NK-92 treated with Interleukin-12 subunit alpha and Interleukin-12 subunit beta, amount 100 ng/mL, for 24 hours (cell line): ENCODE measurements at regions not wholly inside any gene's neighbourhood (a gene's known extent, or its start where the extent isn't known, plus 50 kb on each side); places are given as distances from the start of the nearest gene placed in this dataset.
"Not testable (repeated sequence)": the region's sequence is repeated elsewhere in the genome, so short reads cannot be mapped to it uniquely, and the experiment has no call there.

Source experiments
- DNase-seq: peaks from one replicate; lab custom pipeline; 2025; lab: John Stamatoyannopoulos, UW

DNA sequence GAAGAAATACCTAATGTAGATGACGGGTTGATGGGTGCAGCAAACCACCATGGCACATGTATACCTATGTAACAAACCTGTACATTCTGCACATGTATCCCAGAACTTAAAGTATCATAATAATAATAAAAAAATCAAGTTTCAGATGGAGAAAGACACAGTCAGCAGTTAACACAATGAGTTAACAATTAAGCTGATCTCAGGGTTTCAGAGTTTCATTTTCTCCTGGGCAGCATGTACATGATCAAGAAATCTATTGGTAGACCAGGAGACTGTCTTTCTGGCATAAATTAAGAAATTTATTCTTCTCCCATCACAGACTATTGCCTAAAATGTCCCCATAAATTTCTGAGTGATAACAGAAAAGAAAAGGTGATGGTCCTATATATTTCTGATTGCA, 155.3 kb downstream of the RAD51AP2 start:
- DNase-seq, result no peak

DNA sequence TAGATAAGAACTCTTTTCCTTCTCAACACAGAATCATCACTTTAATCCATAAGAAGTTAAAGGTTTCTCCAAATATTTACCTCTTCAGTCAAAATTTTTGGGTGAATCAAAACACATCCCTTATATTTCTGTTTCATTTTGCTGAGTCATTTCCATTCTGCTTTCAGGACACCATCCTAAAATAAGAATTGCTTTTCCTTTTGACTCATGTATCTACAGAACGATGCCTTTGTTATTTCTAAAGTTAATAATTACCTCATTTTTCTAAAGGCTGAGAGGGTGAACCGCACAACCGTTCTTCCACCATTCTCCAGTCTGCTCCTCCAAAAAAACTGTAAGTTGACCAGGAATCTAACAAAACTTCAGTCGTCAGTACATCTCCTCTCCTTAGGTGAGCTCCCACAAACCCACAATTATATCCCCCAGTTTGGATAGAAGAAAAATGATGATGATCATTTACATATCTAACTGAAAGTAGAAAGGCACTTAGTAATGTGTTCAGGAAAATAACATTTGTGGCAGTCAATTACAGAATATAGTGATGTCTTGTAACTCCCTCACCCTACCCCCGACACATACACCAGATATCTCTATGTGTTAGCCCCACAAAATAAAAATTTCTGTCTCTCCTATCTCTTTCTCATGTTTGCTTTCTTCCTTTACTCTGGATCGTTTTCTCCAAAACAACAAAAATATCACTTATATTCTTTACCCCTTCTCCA, 162.5 kb downstream of the RAD51AP2 start:
- DNase-seq, result no peak

DNA sequence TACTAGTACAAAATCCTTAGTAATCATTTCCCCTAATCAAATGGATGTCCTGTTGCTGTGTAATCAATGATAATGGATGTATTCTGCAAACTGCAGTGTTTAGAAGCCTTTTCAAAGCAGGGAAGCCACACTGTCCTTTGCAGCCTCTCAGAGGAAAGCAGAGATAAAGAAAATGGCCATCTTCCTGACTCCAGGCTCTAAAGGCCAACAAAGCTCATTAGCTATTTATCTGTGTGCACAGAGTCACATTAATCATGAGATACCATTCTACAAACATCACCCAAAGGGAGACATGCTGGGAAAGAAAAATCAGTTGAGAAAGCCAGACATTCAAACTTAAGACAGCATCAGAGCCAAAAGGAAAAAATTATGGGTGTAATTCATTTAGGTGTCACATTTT, 165.0 kb downstream of the RAD51AP2 start:
- DNase-seq, result no peak

DNA sequence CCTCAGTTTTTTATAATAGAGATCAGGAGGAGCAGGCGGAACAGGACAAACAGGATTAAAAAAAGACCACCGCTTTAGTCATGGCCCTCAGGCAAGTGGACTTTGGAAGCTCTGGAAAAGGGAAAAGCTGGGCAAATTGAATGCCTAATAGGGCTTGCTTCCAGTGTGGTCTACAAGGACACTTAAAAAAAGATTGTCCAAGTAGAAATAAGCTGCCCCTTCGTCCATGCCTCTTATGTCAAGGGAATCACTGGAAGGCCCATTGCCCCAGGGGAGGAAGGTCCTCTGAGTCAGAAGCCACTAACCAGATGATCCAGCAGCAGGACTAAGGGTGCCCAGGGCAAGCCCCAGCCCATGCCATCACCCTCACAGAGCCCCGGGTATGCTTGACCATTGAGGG, 175.5 kb downstream of the RAD51AP2 start:
- DNase-seq, result not testable (repeated sequence)

DNA sequence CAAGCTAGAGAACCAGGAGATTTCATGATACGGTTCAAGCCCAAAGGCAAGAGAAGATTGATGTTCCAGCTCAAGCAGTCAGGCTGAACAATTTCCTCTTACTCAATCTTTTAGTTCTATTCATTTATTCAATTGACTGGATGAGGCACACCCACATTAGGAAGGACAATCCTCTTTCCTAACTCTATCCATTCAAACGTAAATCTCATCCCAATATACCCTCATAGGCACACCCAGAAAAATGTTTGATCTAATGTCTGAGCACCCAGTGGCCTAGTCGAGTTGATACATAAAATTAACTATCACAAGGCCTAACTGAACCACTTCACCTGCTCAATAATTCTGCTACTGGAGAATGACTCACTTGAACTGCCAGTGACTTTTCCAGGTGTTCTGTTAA, 180.7 kb downstream of the RAD51AP2 start:
- no peak for DNase-seq

DNA sequence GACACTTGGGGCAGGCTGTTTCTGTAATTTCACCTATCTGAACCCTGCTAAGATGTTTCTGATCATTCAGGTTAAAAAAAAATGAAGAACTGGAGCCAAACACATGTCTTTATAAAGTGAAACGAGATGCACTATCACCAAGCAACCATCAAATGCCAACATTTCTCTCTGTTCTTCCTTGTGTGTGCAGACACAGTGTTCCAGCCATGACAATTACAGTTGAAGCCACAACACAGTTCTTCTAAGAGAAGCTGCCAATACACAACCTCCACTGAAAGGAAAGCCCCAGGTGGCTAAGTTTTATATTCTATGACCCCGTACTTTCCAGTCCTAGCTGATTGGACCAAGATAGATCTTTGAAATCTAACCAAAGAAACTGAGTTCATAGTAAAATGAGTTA, 181.8 kb downstream of the RAD51AP2 start:
- DNase-seq, result no peak

DNA sequence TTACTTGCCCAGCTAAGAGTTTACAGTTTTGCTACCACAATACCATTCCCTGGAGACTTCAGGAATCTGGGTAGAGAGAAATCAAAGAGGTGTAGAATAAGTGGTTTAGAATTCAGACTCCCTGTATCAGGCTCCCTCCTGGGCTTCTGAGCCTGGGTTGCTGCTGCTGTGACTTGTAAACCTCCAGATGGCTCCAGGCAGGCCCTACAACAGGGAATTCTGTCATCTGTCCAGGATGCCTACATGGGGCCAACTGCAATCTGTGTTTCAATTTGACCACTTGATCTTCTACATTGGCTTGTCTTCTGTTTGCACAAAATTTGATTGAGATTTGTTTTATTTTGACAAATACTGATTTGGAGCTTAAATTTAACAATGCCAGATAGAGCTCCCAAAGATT, 183.9 kb downstream of the RAD51AP2 start:
- DNase-seq, result no peak

DNA sequence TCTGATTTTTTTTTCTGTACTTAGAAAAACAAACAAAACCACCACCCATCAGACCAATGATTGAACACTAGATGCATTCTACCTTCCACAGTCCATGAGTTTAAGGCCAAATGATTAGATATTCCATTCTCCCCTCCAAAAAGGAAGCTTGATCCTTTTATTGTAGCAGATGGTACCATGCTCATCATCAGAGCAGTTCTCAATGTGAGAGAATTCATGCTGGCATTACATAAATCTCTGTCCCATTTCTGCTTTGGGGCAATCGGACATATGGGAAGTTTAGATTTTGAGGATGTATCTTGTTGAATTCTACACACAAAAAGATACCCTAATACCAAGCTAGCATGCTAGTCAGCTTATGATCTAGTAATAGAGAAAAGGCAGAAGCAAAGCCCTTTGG, 186.6 kb downstream of the RAD51AP2 start:
- DNase-seq, result no peak

DNA sequence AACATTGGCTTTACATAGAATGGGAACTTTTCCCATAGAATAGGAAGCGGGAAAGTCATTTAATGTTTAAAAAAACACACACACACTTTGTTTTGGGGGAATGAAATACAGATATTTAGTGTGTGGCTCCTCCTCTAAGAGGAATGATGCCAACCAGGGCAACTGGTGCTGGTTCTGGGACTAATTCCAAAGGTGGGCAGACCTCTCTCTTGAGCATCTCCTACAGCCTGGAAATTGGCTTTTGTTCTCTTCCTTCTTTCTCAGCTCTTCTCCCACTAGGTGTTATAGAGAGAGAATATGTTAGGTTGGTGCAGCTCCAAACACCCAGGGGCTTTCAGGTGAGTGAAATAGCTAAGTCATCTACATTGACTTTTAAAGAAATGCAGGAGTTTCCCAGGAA, 190.1 kb downstream of the RAD51AP2 start:
- no peak for DNase-seq

DNA sequence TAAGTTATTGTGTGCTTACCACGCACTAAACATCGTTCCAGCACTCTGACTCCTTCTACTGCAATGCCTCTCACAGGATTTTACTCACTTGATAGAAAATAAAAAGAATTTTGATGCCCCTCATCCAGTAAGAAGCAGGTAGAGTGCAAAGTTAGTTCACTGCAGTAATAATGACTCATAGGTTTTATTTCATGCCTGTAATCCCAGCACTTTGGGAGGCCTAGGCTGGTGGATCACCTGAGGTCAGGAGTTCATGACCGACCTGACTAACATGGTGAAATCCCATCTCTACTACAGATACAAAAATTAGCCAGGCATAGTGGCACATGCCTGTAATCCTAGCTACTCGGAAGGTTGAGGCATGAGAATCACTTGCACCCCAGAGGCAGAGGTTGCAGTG, 190.6 kb downstream of the RAD51AP2 start:
- no peak for DNase-seq

DNA sequence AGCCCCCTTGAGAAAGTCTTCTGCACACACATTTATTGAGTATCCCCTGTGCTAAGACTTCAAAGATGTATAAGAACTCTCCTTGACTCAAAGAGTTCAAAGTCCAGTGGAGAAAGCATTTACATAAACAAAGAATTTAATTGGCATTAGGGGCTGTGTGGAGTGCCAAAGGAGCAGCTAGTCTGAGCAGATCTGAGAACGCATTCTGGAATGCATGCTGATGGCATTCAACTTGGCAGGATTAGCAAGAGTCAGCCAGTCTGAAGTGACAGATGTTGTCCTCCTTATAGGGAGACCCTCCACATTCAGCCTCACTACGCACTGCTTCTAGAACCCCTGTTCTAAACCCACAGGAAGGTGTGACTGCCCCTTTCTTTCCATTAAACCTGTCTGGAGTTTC, 191.5 kb downstream of the RAD51AP2 start:
- no peak for DNase-seq

DNA sequence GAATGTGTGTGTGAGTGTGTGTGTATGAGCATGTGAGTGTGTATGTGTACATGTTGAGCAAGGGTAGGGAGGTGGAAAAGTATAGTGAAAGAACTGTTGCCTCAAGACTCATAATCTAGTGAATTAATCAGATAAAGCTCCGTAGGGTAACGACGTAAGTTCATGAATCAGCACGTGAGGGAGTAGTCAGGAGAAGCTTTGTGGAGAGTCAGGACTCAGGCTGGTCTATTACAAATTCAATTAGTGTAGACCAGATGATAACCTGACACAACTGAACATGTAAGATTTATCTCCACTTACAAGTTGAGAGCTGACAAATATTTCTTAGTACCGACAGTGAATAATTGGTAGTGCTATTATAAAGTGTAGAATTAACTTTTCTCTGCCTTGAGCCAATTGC, 194.5 kb downstream of the RAD51AP2 start:
- DNase-seq, result no peak

DNA sequence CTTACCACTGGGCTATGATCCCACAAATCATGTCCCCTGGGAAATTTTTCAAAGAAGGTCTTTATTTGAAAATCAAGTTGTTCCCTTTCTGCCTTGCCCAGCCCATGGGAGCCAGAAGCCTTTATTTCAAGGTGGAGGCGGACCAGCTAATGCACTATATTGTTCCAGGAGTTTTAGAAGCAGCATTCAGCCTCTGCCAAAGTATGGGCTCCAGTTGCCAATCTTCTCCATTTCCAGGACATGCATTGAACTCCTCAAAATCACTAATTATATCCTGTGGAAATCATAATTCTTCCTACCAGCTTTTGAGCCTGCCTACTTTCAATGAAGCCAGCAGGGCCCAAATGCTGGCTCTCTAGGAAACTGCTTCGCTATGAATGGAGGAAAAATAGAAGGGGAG, 195.8 kb downstream of the RAD51AP2 start:
- no peak for DNase-seq

DNA sequence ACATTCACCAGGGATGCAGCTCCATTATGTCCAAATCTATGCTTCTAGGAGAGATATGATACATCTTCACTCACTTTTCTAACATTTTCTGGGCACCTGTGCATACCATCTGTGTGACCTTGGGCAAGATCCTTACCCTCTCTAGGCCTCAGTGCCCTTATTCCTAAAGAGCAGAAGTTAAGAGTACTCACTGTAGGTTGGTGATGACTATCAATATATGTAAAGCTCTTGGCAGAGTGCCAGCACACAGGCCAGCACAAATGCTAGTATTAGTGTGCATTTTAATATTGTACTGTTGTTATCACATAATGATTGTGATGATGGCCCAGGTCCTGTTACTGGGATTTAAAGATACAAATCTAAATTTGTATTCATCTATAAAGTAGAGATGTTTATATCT, 199.2 kb downstream of the RAD51AP2 start:
- no peak for DNase-seq

DNA sequence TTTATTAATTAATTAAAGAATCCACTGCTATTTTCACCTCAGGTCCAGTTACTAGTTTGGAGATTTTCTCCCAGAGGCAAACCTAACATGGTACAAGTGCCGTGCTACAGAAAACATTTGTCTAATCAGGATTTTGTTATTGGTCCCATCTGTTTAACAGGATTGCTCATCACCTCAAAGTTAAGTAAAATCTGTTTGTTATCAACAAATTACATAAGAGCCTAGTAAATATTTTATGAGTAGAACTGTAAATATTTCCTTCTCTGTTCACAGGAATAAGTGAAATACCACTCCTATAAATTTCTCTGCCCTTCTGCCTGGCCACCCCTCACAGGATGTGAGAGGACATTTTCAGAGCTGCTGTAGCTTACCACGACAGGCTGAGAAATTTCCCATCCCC, 200.2 kb downstream of the RAD51AP2 start:
- no peak for DNase-seq

DNA sequence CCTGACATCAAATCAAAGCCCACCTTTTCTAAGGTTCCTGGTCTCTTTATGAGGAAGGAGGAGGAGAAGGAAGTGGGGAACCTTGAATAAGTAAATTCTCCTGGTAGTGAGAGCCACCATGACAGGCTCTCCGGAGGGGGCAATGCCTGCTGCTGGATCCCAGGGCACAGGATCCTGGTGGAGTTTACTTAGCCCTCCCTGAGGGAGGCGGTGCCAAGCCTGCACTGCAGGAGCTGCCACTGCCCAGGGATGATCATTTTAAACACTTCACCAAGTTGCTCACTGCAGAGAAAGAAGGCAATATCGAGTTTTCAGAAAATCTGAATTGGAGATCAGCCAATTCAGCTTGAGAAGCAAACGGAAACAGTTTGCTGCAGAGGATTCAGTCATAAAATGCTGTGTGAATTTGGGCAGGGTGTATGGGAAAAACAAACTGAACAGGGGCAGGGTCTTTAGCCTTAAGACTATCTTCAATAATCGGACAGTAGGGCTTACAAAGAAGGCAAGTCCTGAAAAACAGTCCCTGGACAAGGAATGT, 200.7 kb downstream of the RAD51AP2 start:
- DNase-seq, result no peak

DNA sequence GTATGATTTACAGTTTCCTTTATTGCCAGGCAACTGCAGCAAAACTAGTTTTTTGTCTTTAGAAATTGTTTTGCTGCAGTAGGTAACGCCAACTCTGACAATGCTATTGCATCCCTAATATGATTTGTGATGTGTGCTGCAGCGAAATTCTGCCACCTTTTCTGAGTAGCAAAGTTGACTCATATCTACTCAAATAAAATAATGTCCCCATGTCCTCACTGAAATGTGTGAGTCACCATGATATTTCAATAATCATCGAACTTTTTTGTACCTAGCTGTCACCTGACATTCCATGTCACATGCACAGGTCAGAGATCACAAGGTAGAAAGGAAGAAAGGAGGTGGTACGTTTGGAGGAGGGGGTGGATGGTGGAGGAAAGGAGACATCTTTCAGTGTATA, 205.0 kb downstream of the RAD51AP2 start:
- DNase-seq, result no peak

DNA sequence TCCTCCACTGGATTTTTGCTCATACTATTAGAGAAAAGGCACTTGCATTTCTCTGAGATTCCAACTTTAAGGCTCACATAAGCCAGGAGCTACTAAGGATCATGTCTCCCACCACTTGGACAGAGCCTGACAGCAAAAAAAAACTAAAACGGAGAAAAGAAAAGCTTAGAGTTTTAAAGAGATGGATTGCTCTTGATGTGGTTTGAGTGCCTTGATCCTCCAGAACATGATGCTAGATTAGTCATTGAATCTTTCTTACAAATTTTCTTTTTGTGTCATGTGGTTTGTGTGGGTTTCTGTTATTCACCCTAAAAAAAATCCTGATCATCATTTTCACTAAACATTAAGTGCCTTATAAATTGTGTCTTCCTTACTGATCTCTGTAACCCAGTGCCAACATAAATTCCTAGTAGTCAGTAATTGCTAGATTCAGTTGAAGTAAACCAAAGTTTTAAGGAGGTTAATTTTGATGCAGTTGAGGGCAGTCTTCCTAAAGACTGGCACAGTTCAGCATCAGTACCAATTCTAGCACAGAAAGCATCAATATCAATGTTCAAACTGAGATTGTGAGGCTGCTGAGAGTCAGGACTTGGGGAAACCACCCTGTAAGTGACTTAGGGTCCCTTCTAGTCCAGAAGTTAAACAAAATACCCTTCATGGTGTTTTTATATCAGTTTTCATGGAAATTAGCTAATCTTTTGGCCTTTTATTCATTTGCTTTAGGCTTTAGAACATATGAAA, 206.3 kb downstream of the RAD51AP2 start:
- no peak for DNase-seq

DNA sequence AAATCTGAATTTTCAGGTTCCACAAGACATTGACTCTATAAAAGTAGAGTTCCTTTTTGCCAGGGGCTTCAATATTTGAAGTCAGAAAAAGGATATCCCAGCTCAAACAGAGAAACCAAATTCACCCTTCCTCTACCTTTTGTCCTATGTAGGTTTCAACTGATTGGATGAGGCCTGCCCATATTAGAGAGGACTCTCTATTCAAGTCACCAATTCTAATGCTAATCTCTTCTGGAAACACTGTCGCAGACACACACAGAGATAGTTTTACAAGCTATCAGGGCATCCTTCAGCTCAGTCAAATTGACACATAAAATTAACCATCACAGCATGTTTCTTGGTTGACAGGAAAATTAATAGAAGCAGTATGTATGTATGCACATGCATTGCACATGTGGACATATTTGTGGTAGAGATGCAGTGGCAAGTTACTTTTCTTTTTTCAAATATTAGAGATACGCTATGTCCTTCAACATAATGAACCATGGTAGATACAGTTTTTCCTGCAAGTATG, 207.1 kb downstream of the RAD51AP2 start:
- DNase-seq, result no peak

DNA sequence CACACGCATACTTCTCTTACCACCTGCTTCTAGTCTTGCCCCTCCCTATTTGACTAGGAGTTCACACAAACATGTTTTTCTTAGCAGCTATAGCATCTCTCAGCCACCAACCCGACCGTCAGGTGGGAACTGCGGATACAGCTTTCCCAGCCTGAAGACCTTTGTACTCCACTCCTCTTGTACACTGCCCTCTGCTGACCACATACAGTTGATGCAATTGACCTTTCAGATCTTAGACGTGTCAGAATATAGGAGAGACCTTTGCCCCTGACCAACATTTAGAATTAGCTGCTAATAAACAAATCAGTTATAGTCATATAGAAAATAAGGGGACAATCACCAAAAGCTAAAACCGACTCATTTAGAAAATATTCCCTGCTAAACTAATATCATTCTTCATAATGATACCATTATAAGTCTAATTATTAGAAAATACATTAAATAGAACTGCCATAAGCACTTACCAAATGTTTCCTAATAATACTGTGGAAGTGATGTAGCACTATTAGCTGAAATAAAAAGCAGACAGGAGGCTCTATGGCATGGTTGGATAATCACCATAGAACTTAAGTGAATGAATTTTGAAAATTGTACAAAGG, 208.4 kb downstream of the RAD51AP2 start:
- DNase-seq, result no peak

DNA sequence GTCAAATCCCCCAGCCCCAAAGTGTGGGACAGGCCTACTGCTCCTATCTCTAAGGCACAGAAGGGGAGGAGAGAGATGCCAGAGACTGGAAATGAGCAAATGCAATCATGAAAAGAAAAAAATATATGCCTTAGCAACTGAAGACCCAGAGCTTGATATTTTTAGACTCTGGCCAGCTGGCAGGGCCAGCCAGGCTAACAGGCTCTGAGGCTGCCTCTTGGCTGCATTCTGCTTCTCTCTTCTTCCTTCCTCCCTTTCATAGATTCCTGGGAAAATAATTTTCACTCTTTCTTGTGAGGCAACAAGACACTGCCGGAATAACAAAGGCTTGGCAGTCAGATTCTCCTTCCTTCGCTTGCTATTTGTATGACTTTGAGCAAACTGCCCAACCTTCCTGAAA, 209.1 kb downstream of the RAD51AP2 start:
- DNase-seq, result no peak

DNA sequence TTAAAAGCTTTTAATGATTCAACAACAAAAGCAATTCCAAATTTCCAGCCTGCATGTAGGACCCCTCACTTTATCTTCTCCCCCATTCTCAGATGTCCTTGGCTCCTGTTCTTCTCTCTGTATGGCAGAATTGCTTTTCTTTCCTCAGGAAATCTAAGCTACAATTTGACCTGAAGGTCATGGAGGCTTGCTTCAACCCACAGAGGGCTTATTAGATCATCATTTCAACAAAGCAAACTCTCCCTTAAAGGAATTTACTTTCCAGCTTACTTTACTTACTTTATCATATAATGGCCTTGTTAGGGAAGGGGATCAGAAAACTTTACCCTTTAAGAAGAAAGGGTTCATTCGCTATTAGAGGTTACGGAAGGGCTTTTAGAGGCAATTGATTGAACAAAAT, 211.5 kb downstream of the RAD51AP2 start:
- DNase-seq, result no peak

DNA sequence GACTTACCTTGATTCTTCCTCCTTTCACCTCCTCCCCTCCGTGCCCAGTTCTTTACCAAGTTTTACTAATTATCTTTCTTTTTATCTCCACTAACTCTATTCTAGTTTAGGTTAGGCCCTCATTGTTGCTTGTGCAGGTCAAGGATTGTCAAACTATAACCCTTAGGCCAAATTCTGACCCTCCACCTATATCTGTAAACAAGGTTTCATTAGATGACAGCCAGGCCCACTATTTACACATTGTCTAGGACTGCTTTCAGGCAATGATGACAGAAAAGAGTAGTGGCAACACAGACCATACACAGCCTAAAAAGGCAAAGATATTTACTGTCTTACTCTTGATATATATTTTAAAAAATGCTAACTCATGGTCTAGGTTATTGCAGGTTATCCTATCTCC, 212.0 kb downstream of the RAD51AP2 start:
- no peak for DNase-seq
